Right lobe of liver (tissue), 4 donors: ENCODE measurements at regions not wholly inside any gene's neighbourhood (a gene's known extent, or its start where the extent isn't known, plus 50 kb on each side); places are given as distances from the start of the nearest gene placed in this dataset.

Experiments used
- POLR2A ChIP-seq: fragments of 450-650 bp; IDR thresholded peaks from one replicate; pipeline ENCODE4 v1.6.1; 2017; ENCODE audit warnings: antibody characterized with exemption, mild to moderate bottlenecking
- TF ChIP-seq, protein P1 (sequence below), 4 donors: fragments of 200-600 bp in 3 of 4; fragments of 450-650 bp in 1 of 4; IDR thresholded peaks; one replicate each; pipeline versions ENCODE4 v1.5.1 to v1.8.0; 2016 to 2022; ENCODE audit warnings: antibody characterized with exemption in 4 of 4, mild to moderate bottlenecking in 2 of 4
- donor health status: DM: no; HTN: no; CAD: no.
- donor health status: DM: no; HTN: no; CAD: no.
- donor health status: DM: no; HTN: yes; CAD: no.

DNA sequence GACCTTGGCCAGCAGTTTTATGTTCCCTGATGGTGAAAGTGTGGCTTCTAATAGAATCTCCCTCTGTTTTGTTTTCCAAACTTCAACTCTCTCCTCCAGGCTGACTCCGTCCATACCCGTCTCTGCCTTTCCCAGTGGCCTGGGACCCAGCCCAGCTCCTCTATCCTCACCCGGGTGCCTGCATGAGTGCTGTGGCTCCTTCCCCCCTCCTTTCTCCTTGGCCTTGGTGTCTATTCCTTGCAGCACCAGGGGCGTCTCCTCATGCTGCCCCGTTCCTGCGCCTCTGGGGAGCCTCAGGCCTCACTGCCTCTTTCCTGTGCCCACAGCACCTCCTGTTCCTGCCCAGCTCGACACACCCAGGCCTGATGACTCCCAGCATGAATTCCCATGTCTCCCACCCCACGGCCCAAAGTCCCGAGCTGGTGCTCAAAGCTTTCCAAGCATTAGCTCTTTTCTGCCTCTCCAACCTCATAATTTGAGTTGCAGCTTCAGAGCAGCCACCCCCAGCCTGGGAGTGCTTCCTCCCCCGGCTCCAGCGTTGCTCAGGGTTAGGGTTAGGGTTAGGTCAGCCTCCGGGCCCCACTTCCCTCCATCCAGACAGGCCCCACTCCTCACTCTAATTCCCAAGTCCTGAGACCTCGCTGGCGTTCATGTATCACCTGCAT lies 56.3 kb upstream of the AFDN start:
- TF ChIP-seq, protein P1, sequence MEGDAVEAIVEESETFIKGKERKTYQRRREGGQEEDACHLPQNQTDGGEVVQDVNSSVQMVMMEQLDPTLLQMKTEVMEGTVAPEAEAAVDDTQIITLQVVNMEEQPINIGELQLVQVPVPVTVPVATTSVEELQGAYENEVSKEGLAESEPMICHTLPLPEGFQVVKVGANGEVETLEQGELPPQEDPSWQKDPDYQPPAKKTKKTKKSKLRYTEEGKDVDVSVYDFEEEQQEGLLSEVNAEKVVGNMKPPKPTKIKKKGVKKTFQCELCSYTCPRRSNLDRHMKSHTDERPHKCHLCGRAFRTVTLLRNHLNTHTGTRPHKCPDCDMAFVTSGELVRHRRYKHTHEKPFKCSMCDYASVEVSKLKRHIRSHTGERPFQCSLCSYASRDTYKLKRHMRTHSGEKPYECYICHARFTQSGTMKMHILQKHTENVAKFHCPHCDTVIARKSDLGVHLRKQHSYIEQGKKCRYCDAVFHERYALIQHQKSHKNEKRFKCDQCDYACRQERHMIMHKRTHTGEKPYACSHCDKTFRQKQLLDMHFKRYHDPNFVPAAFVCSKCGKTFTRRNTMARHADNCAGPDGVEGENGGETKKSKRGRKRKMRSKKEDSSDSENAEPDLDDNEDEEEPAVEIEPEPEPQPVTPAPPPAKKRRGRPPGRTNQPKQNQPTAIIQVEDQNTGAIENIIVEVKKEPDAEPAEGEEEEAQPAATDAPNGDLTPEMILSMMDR (IDR thresholded peaks at IDR 0.05): no peak
- TF ChIP-seq POLR2A: no peak
